ENCODE measurements at regions not wholly inside any gene's neighbourhood (a gene's known extent, or its start where the extent isn't known, plus 50 kb on each side); places are given as distances from the start of the nearest gene placed in this dataset.
"Not testable (repeated sequence)": the region's sequence is repeated elsewhere in the genome, so short reads cannot be mapped to it uniquely, and the experiment has no call there.

- DNase-seq: no peak
Measured at GRCh38 chr5:103840600-103840999, 278.0 kb upstream of the NUDT12 start.

- DNase-seq: no peak
Measured at GRCh38 chr5:103834216-103834615, 271.6 kb upstream of the NUDT12 start.

DNA sequence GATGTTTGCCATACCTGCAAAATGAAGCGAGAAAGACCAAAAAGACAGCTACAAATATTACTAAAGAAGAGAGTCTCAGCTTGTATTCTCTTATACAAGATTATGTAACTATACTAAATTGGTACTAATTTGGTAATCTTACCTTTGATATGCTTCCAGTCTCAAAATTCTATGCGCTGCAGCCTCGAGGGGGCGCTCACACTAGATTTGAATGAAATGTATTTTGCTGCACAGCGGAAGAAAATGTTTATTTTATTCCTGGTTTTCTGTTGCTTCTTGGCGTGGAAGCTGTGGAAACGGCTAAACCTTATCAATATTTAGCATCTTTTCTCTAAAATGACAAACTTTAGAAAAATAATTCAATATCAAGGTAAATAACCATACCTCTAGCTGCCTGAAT, 267.0 kb upstream of the NUDT12 start:
- DNase-seq: no peak

- DNase-seq: no peak
Measured at GRCh38 chr5:103827976-103828375, 265.4 kb upstream of the NUDT12 start.

- no peak for DNase-seq
Measured at GRCh38 chr5:103821361-103821760, 258.8 kb upstream of the NUDT12 start.

DNA sequence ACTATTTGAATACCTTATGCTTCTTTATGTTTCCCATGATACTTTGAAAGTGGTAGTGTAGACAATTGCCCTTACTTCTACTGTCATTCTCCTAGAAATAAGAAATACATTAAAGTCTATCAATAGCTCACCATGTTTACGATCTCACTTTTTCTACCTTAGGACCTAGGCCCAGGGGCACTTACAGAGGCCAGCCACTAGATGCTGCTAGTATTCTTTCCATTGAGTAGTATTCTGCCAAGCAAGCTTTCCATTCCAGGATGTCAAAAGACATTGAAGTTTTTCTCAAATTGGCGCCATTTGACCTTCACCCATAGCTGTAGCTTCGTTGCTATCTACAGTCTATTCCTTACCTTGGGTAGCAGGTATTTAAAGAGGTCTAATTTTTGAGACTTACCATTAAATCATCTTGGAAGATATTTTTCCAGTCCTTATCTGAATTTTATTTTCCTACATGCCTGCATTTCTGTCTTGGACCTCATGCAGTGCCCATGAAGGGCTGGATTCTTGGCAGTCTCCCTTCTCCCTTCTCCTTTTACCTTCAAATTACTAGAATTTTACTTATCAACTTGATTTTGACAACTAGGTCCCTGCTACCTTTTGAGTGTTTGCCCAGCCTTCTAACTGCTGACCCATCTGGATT, 246.0 kb upstream of the NUDT12 start:
- no peak for DNase-seq

- no peak for DNase-seq
Measured at GRCh38 chr5:103804711-103805110, 242.1 kb upstream of the NUDT12 start.

- no peak for DNase-seq
Measured at GRCh38 chr5:103801681-103802080, 239.1 kb upstream of the NUDT12 start.

- no peak for DNase-seq
Measured at GRCh38 chr5:103800741-103801495, 238.3 kb upstream of the NUDT12 start.

DNA sequence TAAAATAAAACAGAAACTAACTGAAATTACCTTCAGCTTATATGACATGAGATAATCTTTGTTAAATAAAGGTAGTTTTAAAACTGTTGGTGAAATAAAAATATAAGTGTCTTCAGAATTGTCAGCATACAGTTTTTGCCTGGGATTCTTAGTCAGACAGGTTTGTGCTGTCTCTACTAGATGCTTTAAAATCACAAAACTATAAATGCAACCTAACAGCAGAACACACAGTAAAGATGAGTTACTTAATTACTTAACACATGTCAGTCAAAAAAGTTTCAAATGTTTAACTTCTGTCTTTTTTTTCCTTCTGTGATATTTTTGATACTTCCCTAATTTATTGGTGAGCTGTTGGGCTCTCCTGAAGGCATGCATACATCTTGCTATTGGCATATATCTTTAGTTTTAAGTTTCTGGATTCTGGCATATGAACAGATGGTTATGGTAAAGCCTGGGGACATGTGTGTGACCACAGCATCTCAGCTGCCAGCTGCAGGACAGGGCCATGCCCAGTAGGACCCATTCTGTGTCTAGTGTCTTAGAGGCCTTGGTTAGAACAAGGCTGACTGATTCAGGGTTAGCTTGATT, 231.1 kb upstream of the NUDT12 start:
- DNase-seq: no peak

DNA sequence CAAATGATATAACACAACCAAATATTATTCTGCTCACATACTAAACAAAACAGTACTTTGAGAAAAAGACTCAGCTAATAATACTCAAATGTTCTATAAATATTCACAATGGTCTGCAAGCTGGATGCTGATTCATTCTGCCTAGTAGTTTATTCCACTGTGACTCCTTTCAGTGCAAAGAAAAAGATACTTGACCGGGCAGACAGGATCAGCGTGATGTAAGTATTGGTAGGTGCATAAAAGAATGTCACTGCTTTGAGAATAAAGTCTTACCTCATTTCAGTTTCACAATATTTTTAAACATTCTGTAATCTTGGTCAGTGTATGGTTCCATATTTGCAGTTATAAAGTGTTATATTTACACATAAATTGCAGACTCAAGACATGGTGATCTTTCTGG, 223.0 kb upstream of the NUDT12 start:
- DNase-seq: no peak

- DNase-seq: no peak
Measured at GRCh38 chr5:103783669-103784068, 221.1 kb upstream of the NUDT12 start.

DNA sequence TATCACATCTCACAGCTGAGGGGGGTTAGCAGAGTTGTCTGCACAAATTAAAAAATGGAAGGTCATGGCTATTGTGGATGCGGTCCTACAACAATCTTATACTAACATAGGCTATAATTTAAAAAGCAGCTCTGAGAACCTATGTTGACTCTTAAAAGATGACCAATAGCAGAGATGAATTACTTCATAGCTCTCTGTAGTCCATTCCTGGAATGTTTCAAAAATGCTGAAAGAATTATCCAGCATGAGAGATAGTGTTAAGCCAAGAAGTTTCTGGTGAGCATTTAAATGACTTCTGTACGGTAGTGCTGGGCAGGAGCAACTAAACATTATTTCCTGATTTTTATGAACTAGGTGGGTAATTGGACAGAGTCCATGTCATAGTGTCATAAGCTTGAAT, 218.2 kb upstream of the NUDT12 start:
- no peak for DNase-seq

GRCh38 chr5:103774721-103775120, 212.1 kb upstream of the NUDT12 start:
- DNase-seq: no peak

DNA sequence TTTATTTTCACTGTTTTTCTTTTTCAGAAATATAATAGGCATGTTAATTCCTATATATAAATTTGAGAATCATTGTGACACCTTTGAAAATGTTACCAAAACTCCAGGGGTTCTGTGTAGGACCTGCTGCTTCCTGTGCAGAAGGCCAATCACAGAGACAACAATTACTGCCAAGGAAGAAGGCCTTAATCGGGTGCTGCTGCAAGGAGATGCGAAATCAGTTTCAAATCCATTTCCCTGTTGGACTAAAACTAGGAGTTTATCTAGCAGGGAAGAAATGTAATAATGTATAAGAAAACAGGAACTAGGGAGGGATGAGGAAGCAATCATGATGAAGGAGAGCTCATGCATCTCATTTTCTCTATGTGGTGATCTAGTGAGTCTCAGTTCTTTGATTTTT, 209.7 kb upstream of the NUDT12 start:
- no peak for DNase-seq

GRCh38 chr5:103764403-103764802, 201.8 kb upstream of the NUDT12 start:
- no peak for DNase-seq

DNA sequence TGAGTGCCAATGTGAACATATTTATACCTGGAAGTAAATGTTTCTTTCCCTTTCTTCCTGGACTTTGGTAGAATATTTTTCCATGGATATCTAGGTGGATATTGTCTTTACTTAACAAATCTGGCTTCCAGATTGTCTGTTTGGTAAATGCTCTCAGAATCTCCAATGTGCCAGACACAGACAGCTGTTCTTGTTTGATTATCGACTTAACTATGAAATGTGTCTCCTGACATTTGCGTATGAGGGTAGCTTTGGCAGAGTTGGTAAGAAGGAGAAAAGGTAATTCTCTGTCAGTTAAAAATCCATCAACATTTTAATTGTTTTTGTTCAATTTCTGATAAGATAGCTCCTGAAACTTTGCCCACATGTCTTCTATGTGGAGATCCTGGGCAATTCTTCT, 196.4 kb upstream of the NUDT12 start:
- no peak for DNase-seq

DNA sequence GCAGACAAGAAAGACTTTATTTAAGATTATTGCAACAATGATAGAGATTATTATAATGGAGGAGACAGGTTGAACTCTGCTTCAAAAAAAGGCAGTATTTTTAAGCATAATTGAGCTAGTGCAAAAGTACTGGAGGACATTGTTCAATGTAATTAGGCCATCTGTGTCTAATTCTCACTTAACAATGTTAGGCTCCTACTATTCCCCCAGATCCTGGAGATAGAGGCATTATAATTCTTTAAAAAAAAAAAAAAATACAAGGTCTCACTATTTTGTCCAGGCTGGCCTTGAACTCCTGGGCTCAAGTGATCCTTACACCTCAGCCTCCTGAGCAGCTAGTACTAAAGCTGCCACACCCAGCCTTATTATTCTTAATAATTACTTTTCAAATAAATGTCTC, 193.4 kb upstream of the NUDT12 start:
- DNase-seq: no peak

DNA sequence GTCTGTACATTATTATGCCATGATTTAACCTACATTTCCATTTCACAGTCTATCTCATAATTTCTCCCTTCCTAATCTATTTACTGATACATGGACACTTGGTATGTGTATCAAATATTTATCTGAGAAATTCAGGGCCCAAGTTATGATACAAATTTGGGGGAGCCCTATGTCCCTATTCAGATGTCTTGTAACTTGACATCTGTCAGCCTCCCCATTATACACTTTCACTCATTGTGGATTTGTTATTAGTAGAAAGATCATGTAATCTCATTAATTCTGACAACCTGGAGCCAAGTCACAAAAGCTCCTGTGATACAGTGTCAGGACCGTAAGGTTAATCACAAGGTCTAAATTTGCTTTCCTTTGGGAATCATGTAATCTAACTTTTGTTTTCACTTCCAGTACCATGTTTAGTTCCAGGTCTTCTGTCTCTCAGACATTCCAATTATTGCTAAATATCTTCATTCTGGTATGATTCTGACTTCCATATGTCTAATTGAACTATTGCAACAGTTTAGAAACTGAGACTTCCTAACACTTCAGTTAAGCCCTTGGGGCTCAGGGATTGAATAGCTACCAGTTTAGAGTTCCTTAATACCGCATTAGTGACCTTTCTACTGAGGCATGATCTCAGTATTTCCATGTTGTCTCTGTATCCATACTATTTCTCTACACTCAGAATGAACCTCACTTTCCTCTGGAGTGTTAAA, 182.9 kb upstream of the NUDT12 start:
- no peak for DNase-seq

- no peak for DNase-seq
Measured at GRCh38 chr5:103744159-103744558, 181.6 kb upstream of the NUDT12 start.

GRCh38 chr5:103743421-103743820, 180.8 kb upstream of the NUDT12 start:
- no peak for DNase-seq

DNA sequence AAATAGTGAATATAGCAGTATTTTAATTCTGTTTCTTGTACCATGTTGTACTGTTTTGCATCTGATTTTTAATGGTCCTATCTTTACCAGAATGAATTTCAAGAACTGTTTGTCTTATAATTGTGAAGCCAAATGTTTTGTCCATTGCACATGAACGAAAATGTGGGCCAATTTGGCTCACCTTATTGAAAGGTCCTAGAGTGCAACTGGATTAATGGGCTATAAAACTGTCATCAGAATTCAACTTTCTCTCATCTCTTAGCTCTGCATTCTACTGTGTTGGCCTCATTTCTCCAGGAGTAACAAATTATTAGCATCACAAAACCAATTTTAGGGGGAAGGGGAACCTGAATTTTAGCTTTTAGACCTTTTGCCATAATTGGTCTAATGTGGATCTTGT, 179.4 kb upstream of the NUDT12 start:
- no peak for DNase-seq

DNA sequence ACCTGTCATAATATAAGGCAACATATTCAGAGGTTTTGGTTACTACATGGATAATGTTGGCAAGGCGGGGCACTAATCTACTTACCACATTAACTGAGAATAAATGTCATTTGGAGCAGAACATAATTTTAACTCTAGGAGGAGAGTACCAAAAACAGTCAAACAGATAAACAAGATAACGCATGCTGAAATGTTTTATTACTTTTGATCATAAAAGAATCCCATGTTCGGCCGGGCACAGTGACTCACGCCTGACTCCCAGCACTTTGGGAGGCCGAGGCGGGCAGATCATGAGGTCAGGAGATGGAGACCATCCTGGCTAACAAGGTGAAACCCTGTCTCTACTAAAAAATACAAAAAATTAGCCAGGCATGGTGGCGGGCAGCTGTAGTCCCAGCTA, 173.8 kb upstream of the NUDT12 start:
- not testable (repeated sequence) for DNase-seq

GRCh38 chr5:103724271-103724670, 161.7 kb upstream of the NUDT12 start:
- DNase-seq: no peak

Data from activated CD4-positive, CD25-positive, alpha-beta regulatory T cell treated with anti-CD3 and anti-CD28 coated beads, Interleukin-2, amount 50 U/mL, for 72 hours (primary cell).